Stimulated activated CD4-positive, alpha-beta T cell treated with anti-CD3 and anti-CD28 coated beads, Interleukin-15, amount 100 ng/mL, for 1 hour (primary cell): ENCODE measurements at regions not wholly inside any gene's neighbourhood (a gene's known extent, or its start where the extent isn't known, plus 50 kb on each side); places are given as distances from the start of the nearest gene placed in this dataset.

Experiments
- DNase-seq, 2 donors: peaks; one replicate each; pipeline ENCODE4 v3.0.0-alpha.2; 2020; ENCODE audit warnings: low read depth in 1 of 2, low spot score in 1 of 2

- DNase-seq, result no peak
Measured at GRCh38 chr7:21140622-21141021, 287.3 kb upstream of the SP4 start.

- no peak for DNase-seq
Measured at GRCh38 chr7:21141476-21141875, 286.4 kb upstream of the SP4 start.

- no peak for DNase-seq
Measured at GRCh38 chr7:21142081-21142480, 285.8 kb upstream of the SP4 start.

GRCh38 chr7:21146642-21147423, 281.1 kb upstream of the SP4 start:
- no peak for DNase-seq

GRCh38 chr7:21149809-21150208, 278.1 kb upstream of the SP4 start:
- DNase-seq, result no peak

- DNase-seq, result no peak
Measured at GRCh38 chr7:21154614-21155013, 273.3 kb upstream of the SP4 start.

GRCh38 chr7:21159506-21159905, 268.4 kb upstream of the SP4 start:
- no peak for DNase-seq

GRCh38 chr7:21160401-21160800, 267.5 kb upstream of the SP4 start:
- no peak for DNase-seq

GRCh38 chr7:21167942-21168341, 259.9 kb upstream of the SP4 start:
- DNase-seq, result no peak

- no peak for DNase-seq
Measured at GRCh38 chr7:21169667-21170580, 258.0 kb upstream of the SP4 start.

GRCh38 chr7:21172800-21173199, 255.1 kb upstream of the SP4 start:
- no peak for DNase-seq

- no peak for DNase-seq
Measured at GRCh38 chr7:21173436-21173835, 254.4 kb upstream of the SP4 start.

GRCh38 chr7:21175714-21176113, 252.2 kb upstream of the SP4 start:
- no peak for DNase-seq

- no peak for DNase-seq
Measured at GRCh38 chr7:21184942-21185652, 242.8 kb upstream of the SP4 start.

GRCh38 chr7:21185653-21186265, 242.1 kb upstream of the SP4 start:
- no peak for DNase-seq

GRCh38 chr7:21191321-21192073, 236.4 kb upstream of the SP4 start:
- no peak for DNase-seq

- no peak for DNase-seq
Measured at GRCh38 chr7:21192657-21193056, 235.2 kb upstream of the SP4 start.

GRCh38 chr7:21193895-21194294, 234.0 kb upstream of the SP4 start:
- DNase-seq, result no peak

GRCh38 chr7:21194936-21195335, 232.9 kb upstream of the SP4 start:
- no peak for DNase-seq

GRCh38 chr7:21198921-21199320, 229.0 kb upstream of the SP4 start:
- DNase-seq, result no peak

- no peak for DNase-seq
Measured at GRCh38 chr7:21200503-21200902, 227.4 kb upstream of the SP4 start.
